Dedifferentiated amniotic fluid mesenchymal stem cell (primary cell): ENCODE measurements at regions not wholly inside any gene's neighbourhood (a gene's known extent, or its start where the extent isn't known, plus 50 kb on each side); places are given as distances from the start of the nearest gene placed in this dataset.

ENCODE experiments used
- DNase-seq: peaks from one replicate; pipeline ENCODE4 v3.0.0-alpha.2; 2016; ENCODE audit errors: extremely low spot score

DNA sequence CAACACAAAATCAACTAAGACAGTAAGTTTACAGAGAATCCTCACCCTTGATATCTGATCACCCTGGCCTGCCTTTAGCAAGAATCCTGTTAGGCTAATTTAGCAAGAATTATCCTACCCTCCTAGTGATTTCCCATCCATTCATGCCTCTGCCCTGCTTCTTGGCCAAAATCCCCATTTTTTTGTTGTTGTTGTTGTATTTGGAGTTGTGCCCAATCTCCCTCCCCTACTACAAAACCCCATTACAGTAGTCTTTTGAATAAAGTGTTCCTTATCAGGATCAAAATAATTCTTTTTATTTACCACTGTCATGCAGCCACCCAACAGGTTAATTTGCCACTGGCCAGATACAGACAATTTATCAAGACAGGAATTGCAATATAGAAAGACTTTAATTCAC is 58.5 kb upstream of the CLINT1 start:
- no peak for DNase-seq

DNA sequence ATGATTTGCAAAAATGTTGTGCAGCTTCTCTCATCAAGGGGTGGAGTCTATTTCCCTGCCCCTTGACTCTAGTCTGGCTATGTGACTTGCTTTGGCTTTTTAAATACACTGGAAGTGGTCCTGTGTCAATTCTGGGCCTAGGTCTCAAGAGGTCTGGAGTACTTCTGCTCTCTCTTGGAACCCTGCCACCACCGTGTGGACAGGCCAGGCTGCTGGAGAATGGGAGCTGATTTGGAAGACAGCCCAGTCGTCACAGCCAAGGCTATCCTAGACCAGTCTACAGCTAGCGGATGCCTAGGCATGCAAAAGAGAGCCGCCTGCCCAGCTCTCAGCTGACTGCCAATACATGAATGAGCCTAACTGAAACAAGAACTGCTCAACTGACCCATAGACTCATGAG is 56.7 kb upstream of the CLINT1 start:
- no peak for DNase-seq

DNA sequence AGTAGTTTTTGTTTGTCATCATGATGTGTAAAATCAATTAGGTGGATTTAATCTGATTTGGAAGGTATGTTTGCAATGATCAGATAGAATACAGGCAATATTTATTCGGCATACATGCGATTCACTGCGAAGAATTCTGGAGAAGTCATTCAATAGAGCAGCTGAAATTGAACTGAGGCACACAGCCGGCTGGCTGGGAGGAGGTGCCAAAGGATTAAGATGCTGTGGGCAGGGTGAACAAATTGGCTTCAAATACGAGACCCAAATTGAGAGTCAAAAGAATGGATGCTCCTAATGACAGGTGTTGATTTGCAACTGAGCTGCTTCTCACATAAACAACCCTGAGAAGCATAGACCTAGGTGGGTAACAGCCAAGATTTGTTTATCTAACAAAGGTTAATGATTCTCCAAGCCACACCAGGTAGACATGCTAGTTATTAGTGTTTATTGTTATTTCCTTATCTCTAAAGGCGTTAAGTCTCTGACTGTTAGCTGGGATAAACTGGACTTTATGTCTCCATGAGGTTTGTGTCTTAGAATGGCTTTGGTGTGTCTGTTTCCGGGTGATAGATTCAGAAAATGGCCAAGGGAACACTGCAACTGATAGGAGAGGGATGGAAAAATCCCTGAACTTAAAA is 55.3 kb upstream of the CLINT1 start:
- no peak for DNase-seq

DNA sequence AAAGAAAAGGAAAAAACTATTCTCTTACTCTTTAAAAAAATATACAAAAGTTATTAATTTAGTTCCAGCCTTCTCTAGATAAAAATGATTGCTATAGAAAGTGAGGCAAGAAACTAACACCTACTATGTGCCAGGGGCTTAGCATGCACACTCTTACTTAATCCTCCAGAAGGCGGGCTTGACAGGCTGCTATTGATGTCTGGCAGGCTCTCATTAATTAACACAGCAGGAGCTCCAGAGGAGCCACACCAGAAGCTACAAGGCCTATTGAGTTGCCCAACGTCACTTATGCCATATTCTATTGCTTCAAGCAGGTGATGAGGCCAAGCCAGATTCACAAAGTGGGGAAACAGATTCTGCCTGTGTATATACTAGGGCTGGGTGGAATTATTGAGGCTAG is 54.6 kb upstream of the CLINT1 start:
- DNase-seq, result no peak

DNA sequence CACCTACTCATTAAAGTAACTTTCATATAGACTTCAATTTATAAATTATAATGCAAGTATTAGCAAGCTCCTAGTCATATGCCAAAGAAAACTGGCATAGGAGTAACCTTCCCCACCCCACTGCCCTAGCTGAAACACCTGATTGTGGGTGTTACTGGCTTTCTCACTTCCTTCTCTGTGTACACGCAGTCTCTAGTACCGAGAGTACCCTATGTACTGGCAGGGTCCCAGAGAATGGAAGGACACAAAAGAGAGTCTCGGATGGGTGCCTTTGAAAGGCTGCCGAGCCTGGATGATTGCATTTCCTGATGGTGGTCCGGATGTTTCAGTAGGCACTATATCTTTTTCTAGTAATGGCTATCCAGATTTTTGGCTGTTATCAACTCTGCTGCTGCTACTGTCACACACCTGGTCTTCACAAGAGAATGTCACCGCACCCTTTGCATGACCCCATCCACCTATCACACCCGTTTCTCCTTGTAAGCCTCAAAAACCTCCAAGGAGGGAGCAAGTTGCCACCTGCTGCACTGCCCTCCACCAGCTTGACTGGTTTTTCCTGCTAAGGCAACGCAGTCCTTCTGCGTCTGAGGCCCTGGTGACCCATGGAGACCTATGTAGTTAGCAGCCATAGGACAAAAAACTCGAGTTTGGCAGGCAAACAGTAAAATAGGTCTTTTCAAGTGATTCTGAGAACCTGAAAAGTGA is 53.8 kb upstream of the CLINT1 start:
- no peak for DNase-seq

DNA sequence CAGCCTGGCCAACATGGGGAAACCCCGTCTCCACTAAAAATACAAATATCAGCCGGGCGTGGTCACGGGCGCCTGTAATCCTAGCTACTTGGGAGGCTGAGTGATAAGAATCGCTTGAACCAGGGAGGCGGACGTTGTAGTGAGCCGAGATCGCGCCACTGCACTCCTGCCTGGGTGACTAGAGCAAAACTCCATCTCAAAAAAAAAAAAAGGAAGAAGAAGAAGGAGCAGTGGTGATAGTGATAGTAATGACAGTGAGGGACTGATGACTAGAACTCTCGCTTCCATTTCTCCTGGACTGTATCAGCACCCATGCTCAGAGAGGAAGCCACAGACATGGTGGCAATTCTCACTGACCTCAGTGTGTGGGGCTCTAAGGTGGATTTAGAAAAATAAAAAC is 52.6 kb upstream of the CLINT1 start:
- DNase-seq, result no peak
